Liver (tissue), 8 donors: ENCODE measurements at regions not wholly inside any gene's neighbourhood (a gene's known extent, or its start where the extent isn't known, plus 50 kb on each side); places are given as distances from the start of the nearest gene placed in this dataset.
A peak's percentile ranks its signal among the peaks of the same experiment; 100 is the strongest.

Experiments
- DNase-seq: peaks from one replicate; pipeline ENCODE4 v3.0.0-alpha.2; 2017; ENCODE audit warnings: low spot score
- H3K27ac ChIP-seq, 2 donors: one replicate each; pipeline ENCODE4 v1.7.0; 2013; ENCODE audit warnings: inconsistent platforms in 2 of 2, low read length in 2 of 2, control low read depth in 1 of 2, low read depth in 1 of 2, mild to moderate bottlenecking in 1 of 2
- H3K27me3 ChIP-seq, 4 donors: one replicate each; pipeline versions ENCODE4 v1.6.1 to v1.7.0; 2013; ENCODE audit warnings: low read length in 3 of 4, inconsistent platforms in 1 of 4, mild to moderate bottlenecking in 1 of 4, moderate library complexity in 1 of 4; ENCODE audit not compliant: control insufficient read depth in 4 of 4, insufficient read depth in 4 of 4
- H3K36me3 ChIP-seq, 4 donors: one replicate each; pipeline versions ENCODE4 v1.6.1 to v1.7.0; 2013; ENCODE audit warnings: low read length in 3 of 4, mild to moderate bottlenecking in 3 of 4, low read depth in 1 of 4, moderate library complexity in 1 of 4; ENCODE audit not compliant: control insufficient read depth in 4 of 4, insufficient read depth in 3 of 4
- H3K4me1 ChIP-seq, 4 donors: one replicate each; pipeline versions ENCODE4 v1.6.1 to v1.7.0; 2013; ENCODE audit warnings: low read length in 3 of 4, mild to moderate bottlenecking in 3 of 4, moderate library complexity in 1 of 4; ENCODE audit not compliant: control insufficient read depth in 4 of 4, insufficient read depth in 4 of 4
- H3K4me3 ChIP-seq, 3 donors: one replicate each; pipeline versions ENCODE4 v1.6.1 to v1.7.0; 2013; ENCODE audit warnings: low read length in 3 of 3, control low read depth in 1 of 3, low read depth in 1 of 3, mild to moderate bottlenecking in 1 of 3
- H3K9ac ChIP-seq, 2 donors: one replicate each; pipeline ENCODE4 v1.7.0; 2013; ENCODE audit warnings: low read length in 2 of 2, mild to moderate bottlenecking in 2 of 2, moderate library complexity in 2 of 2, control low read depth in 1 of 2, low read depth in 1 of 2
- H3K9me3 ChIP-seq, 4 donors: one replicate each; pipeline versions ENCODE4 v1.6.1 to v1.7.0; 2013; ENCODE audit warnings: low read length in 3 of 4; ENCODE audit not compliant: control insufficient read depth in 4 of 4
- EGR1 ChIP-seq, 2 donors: IDR thresholded peaks; 2 replicates each; pipeline ENCODE4 v1.6.1; 2016 to 2018; ENCODE audit warnings: antibody characterized with exemption in 2 of 2, low read depth in 2 of 2
- FOXA1 ChIP-seq: IDR thresholded peaks from 2 replicates; pipeline ENCODE4 v1.6.1; 2016; ENCODE audit warnings: antibody characterized with exemption
- GABPA ChIP-seq, 2 donors: IDR thresholded peaks in 1 of 2; conservative IDR thresholded peaks in 1 of 2; 2 replicates each; pipeline ENCODE4 v1.6.1; 2016; ENCODE audit warnings: antibody characterized with exemption in 2 of 2, mild to moderate bottlenecking in 1 of 2, moderate library complexity in 1 of 2
- HNF4A ChIP-seq, 2 donors: conservative IDR thresholded peaks; 2 replicates each; pipeline ENCODE4 v1.6.1; 2016; ENCODE audit warnings: antibody characterized with exemption in 2 of 2, mild to moderate bottlenecking in 2 of 2
- HNF4G ChIP-seq: IDR thresholded peaks from 2 replicates; pipeline ENCODE4 v1.6.1; 2016; ENCODE audit warnings: antibody characterized with exemption
- NR2F2 ChIP-seq: IDR thresholded peaks from 2 replicates; pipeline ENCODE4 v1.6.1; 2016; ENCODE audit warnings: antibody characterized with exemption
- RAD21 ChIP-seq, 2 donors: IDR thresholded peaks; 2 replicates each; pipeline ENCODE4 v1.6.1; 2016; ENCODE audit warnings: antibody characterized with exemption in 2 of 2, mild to moderate bottlenecking in 2 of 2
- SP1 ChIP-seq: IDR thresholded peaks from 2 replicates; pipeline ENCODE4 v1.6.1; 2018; ENCODE audit warnings: antibody characterized with exemption, mild to moderate bottlenecking
- YY1 ChIP-seq: IDR thresholded peaks from 2 replicates; pipeline ENCODE4 v1.6.1; 2016; ENCODE audit warnings: antibody characterized with exemption, mild to moderate bottlenecking
- WGBS: extraction: QIAGEN DNeasy Blood & Tissue Kit; methylation state at CpG from one replicate; pipeline ENCODE4 v1.1.7; 2013; 5-methylcytosine and 5-hydroxymethylcytosine counted together
- TF ChIP-seq, protein P1 (sequence below): fragments of 150-350 bp; IDR thresholded peaks from 2 replicates; pipeline ENCODE4 v1.5.1; 2017; ENCODE audit warnings: improper control_type of control experiment, low read depth, low read length; ENCODE audit not compliant: missing input control
- TF ChIP-seq, protein P2 (sequence below): IDR thresholded peaks from 2 replicates; pipeline ENCODE4 v1.6.1; 2016; ENCODE audit warnings: antibody characterized with exemption
- TF ChIP-seq, protein P3 (sequence below): IDR thresholded peaks from 2 replicates; pipeline ENCODE4 v1.6.1; 2016; ENCODE audit warnings: antibody characterized with exemption
- TF ChIP-seq, protein P4 (sequence below): IDR thresholded peaks from 2 replicates; pipeline ENCODE4 v1.6.1; 2016; ENCODE audit warnings: antibody characterized with exemption
- donor health status: healthy.
- donor health status: healthy.
- donor health status: healthy.
- donor health status: healthy.
- donor health status: healthy.

DNA sequence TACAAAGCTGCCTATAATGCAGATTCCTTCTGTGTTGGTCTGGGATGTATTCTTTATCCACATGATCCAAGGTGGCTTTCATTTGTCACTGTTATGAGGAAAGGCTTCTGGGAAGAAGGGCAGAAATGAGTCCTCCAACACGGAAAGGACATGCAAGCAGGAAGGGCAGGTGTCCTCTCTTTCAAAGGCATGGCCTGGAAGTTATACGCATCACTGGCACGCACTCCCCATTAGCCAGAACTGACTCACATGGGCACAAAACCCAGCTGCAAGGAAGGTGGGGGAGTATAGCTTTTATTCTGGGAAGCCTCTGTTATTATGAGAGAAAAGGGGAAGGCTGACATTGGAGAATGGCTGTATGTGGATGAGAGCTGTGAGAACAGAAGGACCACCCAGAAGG is 141.3 kb upstream of the ZNF618 start (continued):
- TF ChIP-seq GABPA (IDR thresholded peaks at IDR 0.05 in 1 of 2, conservative IDR thresholded peaks at IDR 0.05 in 1 of 2) (no peak), HNF4A (conservative IDR thresholded peaks at IDR 0.05) (no peak)
- TF ChIP-seq, protein P1, sequence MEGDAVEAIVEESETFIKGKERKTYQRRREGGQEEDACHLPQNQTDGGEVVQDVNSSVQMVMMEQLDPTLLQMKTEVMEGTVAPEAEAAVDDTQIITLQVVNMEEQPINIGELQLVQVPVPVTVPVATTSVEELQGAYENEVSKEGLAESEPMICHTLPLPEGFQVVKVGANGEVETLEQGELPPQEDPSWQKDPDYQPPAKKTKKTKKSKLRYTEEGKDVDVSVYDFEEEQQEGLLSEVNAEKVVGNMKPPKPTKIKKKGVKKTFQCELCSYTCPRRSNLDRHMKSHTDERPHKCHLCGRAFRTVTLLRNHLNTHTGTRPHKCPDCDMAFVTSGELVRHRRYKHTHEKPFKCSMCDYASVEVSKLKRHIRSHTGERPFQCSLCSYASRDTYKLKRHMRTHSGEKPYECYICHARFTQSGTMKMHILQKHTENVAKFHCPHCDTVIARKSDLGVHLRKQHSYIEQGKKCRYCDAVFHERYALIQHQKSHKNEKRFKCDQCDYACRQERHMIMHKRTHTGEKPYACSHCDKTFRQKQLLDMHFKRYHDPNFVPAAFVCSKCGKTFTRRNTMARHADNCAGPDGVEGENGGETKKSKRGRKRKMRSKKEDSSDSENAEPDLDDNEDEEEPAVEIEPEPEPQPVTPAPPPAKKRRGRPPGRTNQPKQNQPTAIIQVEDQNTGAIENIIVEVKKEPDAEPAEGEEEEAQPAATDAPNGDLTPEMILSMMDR, result no peak

DNA sequence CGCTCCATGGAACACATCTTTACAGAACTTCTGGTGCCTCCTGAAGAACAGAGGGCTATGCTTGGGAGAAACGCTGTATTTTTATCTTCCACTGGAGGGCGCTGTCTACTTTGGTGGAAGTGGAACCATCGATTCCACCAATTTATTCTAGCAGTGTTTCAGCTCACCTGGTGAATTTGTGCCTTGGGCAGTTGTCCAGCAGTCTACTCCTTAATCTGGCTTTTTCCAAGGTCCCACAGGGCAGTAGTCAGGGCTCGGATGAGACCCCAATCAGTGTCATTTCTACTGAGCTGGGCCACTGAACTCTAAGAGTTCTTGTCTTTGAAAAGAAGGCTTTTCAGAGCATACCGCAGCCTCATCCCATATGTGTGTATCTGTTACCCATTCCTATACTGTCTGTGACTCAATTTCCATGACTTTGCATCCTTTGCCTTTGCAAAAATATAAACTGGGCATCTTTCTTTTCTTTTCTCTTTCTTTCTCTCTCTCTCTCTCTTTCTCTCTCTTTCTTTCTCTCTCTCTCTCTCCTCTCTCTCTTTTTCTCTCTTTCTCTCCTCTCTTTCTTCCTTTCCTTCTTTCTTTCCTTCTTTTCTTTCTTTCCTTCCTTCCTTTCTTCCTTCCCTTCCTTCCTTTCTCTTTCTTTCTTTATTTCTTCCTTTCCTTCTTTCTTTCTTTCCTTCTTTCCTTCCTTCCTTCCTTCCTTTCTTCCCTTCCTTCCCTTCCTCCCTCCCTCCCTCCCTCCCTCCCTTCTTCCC is 138.4 kb upstream of the ZNF618 start:
- H3K36me3 ChIP-seq, result no peaks in the 10 kb centered on the region
- 43% methylated on average over 6 of the region's 6 CpGs for WGBS
- no peak overlapping the region for H3K27ac ChIP-seq
- TF ChIP-seq HNF4G (no peak), YY1 (no peak), RAD21 (IDR thresholded peaks at IDR 0.05) (peak; percentile 82 to 88), HNF4A (conservative IDR thresholded peaks at IDR 0.05) (no peak)
- TF ChIP-seq, protein P2, sequence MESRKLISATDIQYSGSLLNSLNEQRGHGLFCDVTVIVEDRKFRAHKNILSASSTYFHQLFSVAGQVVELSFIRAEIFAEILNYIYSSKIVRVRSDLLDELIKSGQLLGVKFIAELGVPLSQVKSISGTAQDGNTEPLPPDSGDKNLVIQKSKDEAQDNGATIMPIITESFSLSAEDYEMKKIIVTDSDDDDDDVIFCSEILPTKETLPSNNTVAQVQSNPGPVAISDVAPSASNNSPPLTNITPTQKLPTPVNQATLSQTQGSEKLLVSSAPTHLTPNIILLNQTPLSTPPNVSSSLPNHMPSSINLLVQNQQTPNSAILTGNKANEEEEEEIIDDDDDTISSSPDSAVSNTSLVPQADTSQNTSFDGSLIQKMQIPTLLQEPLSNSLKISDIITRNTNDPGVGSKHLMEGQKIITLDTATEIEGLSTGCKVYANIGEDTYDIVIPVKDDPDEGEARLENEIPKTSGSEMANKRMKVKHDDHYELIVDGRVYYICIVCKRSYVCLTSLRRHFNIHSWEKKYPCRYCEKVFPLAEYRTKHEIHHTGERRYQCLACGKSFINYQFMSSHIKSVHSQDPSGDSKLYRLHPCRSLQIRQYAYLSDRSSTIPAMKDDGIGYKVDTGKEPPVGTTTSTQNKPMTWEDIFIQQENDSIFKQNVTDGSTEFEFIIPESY, result no peak
- TF ChIP-seq, protein P1, result peak; percentile 72
- no peaks in the 10 kb centered on the region for H3K27me3 ChIP-seq
- peak; percentile 49 for DNase-seq
- H3K4me3 ChIP-seq, result no peak overlapping the region
- no peak overlapping the region for H3K9ac ChIP-seq
- H3K4me1 ChIP-seq, result peaks cover 0 to 3% (median 0%) of the 10 kb centered on the region in 4 donors
- H3K9me3 ChIP-seq, result peaks cover 0 to 2% (median 0%) of the 10 kb centered on the region in 4 donors

DNA sequence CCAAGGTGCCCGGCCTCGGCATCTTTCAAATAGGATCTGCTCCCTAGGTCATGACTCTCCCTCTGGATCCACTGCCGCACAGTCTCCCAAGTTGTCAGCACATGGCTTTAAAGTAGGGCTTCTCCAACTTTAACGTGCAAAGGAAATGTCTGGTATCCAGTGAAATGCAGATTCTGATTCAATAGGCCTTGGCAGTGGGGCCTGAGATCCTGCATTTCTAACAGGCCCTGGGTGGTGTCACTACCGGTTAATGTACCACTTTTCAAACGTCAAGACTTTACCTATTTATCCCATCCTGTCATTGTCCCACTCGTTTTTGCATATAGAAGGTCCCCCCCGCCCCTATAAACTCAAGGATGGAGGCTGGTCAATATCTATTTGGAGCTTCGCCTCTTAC is 137.6 kb upstream of the ZNF618 start:
- peaks cover 0 to 3% (median 0%) of the 10 kb centered on the region in 4 donors for H3K4me1 ChIP-seq

More for the DNA sequence above, 137.6 kb upstream of the ZNF618 start:
- Histone ChIP-seq H3K9me3 (no peaks in the 10 kb centered on the region), H3K27ac (no peak overlapping the region), H3K27me3 (no peaks in the 10 kb centered on the region), H3K36me3 (no peaks in the 10 kb centered on the region), H3K9ac (peak overlapping the region in 1 of 2 donors; percentile 7), H3K4me3 (no peak overlapping the region)
- TF ChIP-seq SP1 (no peak), NR2F2 (no peak), EGR1 (IDR thresholded peaks at IDR 0.05; ENCODE audit: low read depth in 2 of 2) (no peak), FOXA1 (no peak), HNF4A (conservative IDR thresholded peaks at IDR 0.05) (no peak), YY1 (no peak), HNF4G (no peak)
- TF ChIP-seq, protein P2, result no peak
- TF ChIP-seq, protein P3, sequence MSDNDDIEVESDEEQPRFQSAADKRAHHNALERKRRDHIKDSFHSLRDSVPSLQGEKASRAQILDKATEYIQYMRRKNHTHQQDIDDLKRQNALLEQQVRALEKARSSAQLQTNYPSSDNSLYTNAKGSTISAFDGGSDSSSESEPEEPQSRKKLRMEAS, result no peak
- TF ChIP-seq, protein P4, sequence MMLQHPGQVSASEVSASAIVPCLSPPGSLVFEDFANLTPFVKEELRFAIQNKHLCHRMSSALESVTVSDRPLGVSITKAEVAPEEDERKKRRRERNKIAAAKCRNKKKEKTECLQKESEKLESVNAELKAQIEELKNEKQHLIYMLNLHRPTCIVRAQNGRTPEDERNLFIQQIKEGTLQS, result no peak
- no peak for DNase-seq
- 81% methylated on average over 9 of the region's 9 CpGs for WGBS
